GM12865 (cell line): ENCODE measurements at regions not wholly inside any gene's neighbourhood (a gene's known extent, or its start where the extent isn't known, plus 50 kb on each side); places are given as distances from the start of the nearest gene placed in this dataset.
"Not testable (repeated sequence)": the region's sequence is repeated elsewhere in the genome, so short reads cannot be mapped to it uniquely, and the experiment has no call there.

Source experiments
- DNase-seq: peaks from one replicate; pipeline ENCODE4 v3.0.0; 2010; ENCODE audit warnings: low read depth
- H3K4me3 ChIP-seq: 2 replicates; pipeline ENCODE4 v1.5.1; 2011; ENCODE audit warnings: mild to moderate bottlenecking, low read depth, low read length, control low read depth
- CTCF ChIP-seq: IDR thresholded peaks from 2 replicates; pipeline ENCODE4 v1.5.1; 2011; ENCODE audit warnings: low read length, control low read depth, low read depth, inconsistent platforms; ENCODE audit not compliant: insufficient read depth; ENCODE audit errors: missing control alignments

GRCh38 chr11:91047882-91048281 is 825.0 kb upstream of the CHORDC1 start:
- TF ChIP-seq CTCF, result no peak
- no peak overlapping the region for H3K4me3 ChIP-seq
- no peak for DNase-seq

GRCh38 chr11:91046261-91046660 is 823.4 kb upstream of the CHORDC1 start:
- DNase-seq, result no peak
- no peak overlapping the region for H3K4me3 ChIP-seq
- TF ChIP-seq CTCF, result no peak

GRCh38 chr11:91041626-91042025 is 818.8 kb upstream of the CHORDC1 start:
- DNase-seq, result no peak
- no peak for TF ChIP-seq CTCF
- H3K4me3 ChIP-seq, result no peak overlapping the region

- TF ChIP-seq CTCF, result no peak
- no peak for DNase-seq
- H3K4me3 ChIP-seq, result no peak overlapping the region
These were observed 800.9 kb upstream of the CHORDC1 start for GRCh38 chr11:91023731-91024130.

GRCh38 chr11:91011503-91011902 is 788.7 kb upstream of the CHORDC1 start:
- H3K4me3 ChIP-seq, result no peak overlapping the region
- no peak for TF ChIP-seq CTCF

GRCh38 chr11:91005458-91005857 is 782.6 kb upstream of the CHORDC1 start:
- no peak overlapping the region for H3K4me3 ChIP-seq
- TF ChIP-seq CTCF, result no peak
- DNase-seq, result no peak

More at GRCh38 chr11:91011503-91011902, 788.7 kb upstream of the CHORDC1 start:
- no peak for DNase-seq

- no peak for DNase-seq
- no peak for TF ChIP-seq CTCF
- no peak overlapping the region for H3K4me3 ChIP-seq
These were observed 774.4 kb upstream of the CHORDC1 start for GRCh38 chr11:90997241-90997640.

- DNase-seq, H3K4me3 ChIP-seq: not testable (repeated sequence)
These were observed 749.3 kb upstream of the CHORDC1 start for GRCh38 chr11:90972159-90972558.
